ENCODE measurements at regions not wholly inside any gene's neighbourhood (a gene's known extent, or its start where the extent isn't known, plus 50 kb on each side); places are given as distances from the start of the nearest gene placed in this dataset.

- Histone ChIP-seq H2AK5ac (ENCODE audit: low read depth, low read length) (no peak overlapping the region), H3K14ac (ENCODE audit: low read length) (no peak overlapping the region), H3K23ac (ENCODE audit: low read depth, low read length, poor library complexity) (no peak overlapping the region), H3K36me3 (replicated peaks in 1 of 2; ENCODE audit: control insufficient read depth in 2 of 2, insufficient read depth in 2 of 2, low read length in 2 of 2) (no peaks in the 10 kb centered on the region), H3K4ac (ENCODE audit: low read length) (no peak overlapping the region), H3K79me1 (ENCODE audit: low read depth, low read length) (no peaks in the 10 kb centered on the region), H2AFZ (ENCODE audit: low read length) (no peak overlapping the region), H3K18ac (ENCODE audit: low read length) (no peak overlapping the region), H2BK5ac (ENCODE audit: low read length) (no peak overlapping the region), H3K4me3 (ENCODE audit: low read length in 2 of 2) (no peak overlapping the region), H3K9me3 (replicated peaks in 1 of 2; ENCODE audit: control insufficient read depth in 2 of 2, insufficient read depth in 1 of 2, low read depth in 1 of 2, low read length in 2 of 2) (no peaks in the 10 kb centered on the region), H2BK120ac (ENCODE audit: low read depth, low read length) (no peak overlapping the region), H4K8ac (ENCODE audit: low read depth, low read length) (no peak overlapping the region), H3K4me1 (ENCODE audit: control insufficient read depth in 2 of 2, insufficient read depth in 1 of 2, low read depth in 1 of 2, low read length in 2 of 2) (no peaks in the 10 kb centered on the region), H3K27ac (replicated peaks; ENCODE audit: low read length) (no peak overlapping the region), H4K91ac (ENCODE audit: low read depth, low read length, poor library complexity) (no peak overlapping the region), H2BK12ac (ENCODE audit: low read length) (no peak overlapping the region), H3K9ac (ENCODE audit: low read depth, low read length, poor library complexity) (no peak overlapping the region), H3K27me3 (ENCODE audit: control insufficient read depth in 3 of 3, insufficient read depth in 3 of 3, low read depth in 1 of 3, low read length in 3 of 3) (no peaks in the 10 kb centered on the region), H2BK15ac (ENCODE audit: low read length) (no peak overlapping the region), H3K4me2 (ENCODE audit: insufficient read depth, low read length, poor library complexity, severe bottlenecking) (no peak overlapping the region)
- no peak for DNase-seq (ENCODE audit: low spot score)
- no CpG with 5 or more reads among the region's 3 CpGs for WGBS, 2 donors (ENCODE audit: extremely low coverage in 2 of 2, insufficient read length in 2 of 2, insufficient replicate concordance in 1 of 2)
Measured at GRCh38 chr2:13558368-13558767, 841.6 kb downstream of the TRIB2 start.

GRCh38 chr2:13560322-13560721 lies 843.6 kb downstream of the TRIB2 start:
- no peak overlapping the region for H2BK12ac ChIP-seq (ENCODE audit: low read length)
- no peak overlapping the region for H2AFZ ChIP-seq (ENCODE audit: low read length)
- H3K79me1 ChIP-seq (ENCODE audit: low read depth, low read length) = no peaks in the 10 kb centered on the region
- H2BK5ac ChIP-seq (ENCODE audit: low read length) = no peak overlapping the region
- no peak overlapping the region for H3K23ac ChIP-seq (ENCODE audit: low read depth, low read length, poor library complexity)
- H3K4ac ChIP-seq (ENCODE audit: low read length) = no peak overlapping the region
- no peaks in the 10 kb centered on the region for H3K9me3 ChIP-seq (replicated peaks in 1 of 2; ENCODE audit: control insufficient read depth in 2 of 2, insufficient read depth in 1 of 2, low read depth in 1 of 2, low read length in 2 of 2)
- no peak overlapping the region for H3K4me2 ChIP-seq (ENCODE audit: insufficient read depth, low read length, poor library complexity, severe bottlenecking)
- H3K27me3 ChIP-seq (ENCODE audit: control insufficient read depth in 3 of 3, insufficient read depth in 3 of 3, low read depth in 1 of 3, low read length in 3 of 3) = no peaks in the 10 kb centered on the region
- no peak overlapping the region for H2BK120ac ChIP-seq (ENCODE audit: low read depth, low read length)
- H4K91ac ChIP-seq (ENCODE audit: low read depth, low read length, poor library complexity) = no peak overlapping the region
- no peak overlapping the region for H3K18ac ChIP-seq (ENCODE audit: low read length)
- H3K14ac ChIP-seq (ENCODE audit: low read length) = no peak overlapping the region
- DNase-seq (ENCODE audit: low spot score) = no peak
- H3K4me1 ChIP-seq (ENCODE audit: control insufficient read depth in 2 of 2, insufficient read depth in 1 of 2, low read depth in 1 of 2, low read length in 2 of 2) = no peaks in the 10 kb centered on the region
- H3K27ac ChIP-seq (replicated peaks; ENCODE audit: low read length) = no peak overlapping the region
- no peak overlapping the region for H4K8ac ChIP-seq (ENCODE audit: low read depth, low read length)
- H2AK5ac ChIP-seq (ENCODE audit: low read depth, low read length) = no peak overlapping the region
- no peak overlapping the region for H2BK15ac ChIP-seq (ENCODE audit: low read length)
- H3K36me3 ChIP-seq (replicated peaks in 1 of 2; ENCODE audit: control insufficient read depth in 2 of 2, insufficient read depth in 2 of 2, low read length in 2 of 2) = no peaks in the 10 kb centered on the region
- H3K4me3 ChIP-seq (ENCODE audit: low read length in 2 of 2) = no peak overlapping the region
- no peak overlapping the region for H3K9ac ChIP-seq (ENCODE audit: low read depth, low read length, poor library complexity)

DNA sequence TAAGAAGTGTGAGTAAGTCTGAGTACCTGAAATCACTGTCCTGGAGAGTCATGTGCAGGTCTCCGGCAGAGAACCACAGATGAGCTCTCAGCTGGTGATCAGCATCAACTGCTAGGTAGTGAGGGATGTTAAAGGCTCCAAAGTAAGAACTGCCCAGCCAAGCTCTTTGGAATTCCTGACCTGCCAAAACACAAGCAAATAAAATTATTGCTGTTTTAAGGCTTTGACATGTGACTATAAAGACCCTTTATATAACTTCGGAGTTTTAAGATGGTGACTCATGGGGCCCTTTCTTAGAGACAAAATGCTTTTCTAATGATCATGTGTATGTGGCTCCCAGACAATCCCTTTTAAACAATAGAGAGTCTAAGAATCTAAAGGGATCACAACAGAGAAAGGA lies 855.7 kb downstream of the TRIB2 start:
- WGBS, 2 donors (ENCODE audit: extremely low coverage in 2 of 2, insufficient read length in 2 of 2, insufficient replicate concordance in 1 of 2) = no CpG with 5 or more reads among the region's 2 CpGs

GRCh38 chr2:13574831-13575230 lies 858.1 kb downstream of the TRIB2 start:
- Histone ChIP-seq H3K9me3 (replicated peaks in 1 of 2; ENCODE audit: control insufficient read depth in 2 of 2, insufficient read depth in 1 of 2, low read depth in 1 of 2, low read length in 2 of 2) (no peaks in the 10 kb centered on the region), H3K27ac (replicated peaks; ENCODE audit: low read length) (no peak overlapping the region), H3K9ac (ENCODE audit: low read depth, low read length, poor library complexity) (no peak overlapping the region), H2AK5ac (ENCODE audit: low read depth, low read length) (no peak overlapping the region), H3K36me3 (replicated peaks in 1 of 2; ENCODE audit: control insufficient read depth in 2 of 2, insufficient read depth in 2 of 2, low read length in 2 of 2) (no peaks in the 10 kb centered on the region), H3K18ac (ENCODE audit: low read length) (no peak overlapping the region), H3K14ac (ENCODE audit: low read length) (no peak overlapping the region), H3K4me3 (ENCODE audit: low read length in 2 of 2) (no peak overlapping the region), H3K4me1 (ENCODE audit: control insufficient read depth in 2 of 2, insufficient read depth in 1 of 2, low read depth in 1 of 2, low read length in 2 of 2) (no peaks in the 10 kb centered on the region), H2BK5ac (ENCODE audit: low read length) (no peak overlapping the region), H2AFZ (ENCODE audit: low read length) (no peak overlapping the region), H3K27me3 (ENCODE audit: control insufficient read depth in 3 of 3, insufficient read depth in 3 of 3, low read depth in 1 of 3, low read length in 3 of 3) (no peaks in the 10 kb centered on the region), H4K91ac (ENCODE audit: low read depth, low read length, poor library complexity) (no peak overlapping the region), H3K4ac (ENCODE audit: low read length) (no peak overlapping the region), H3K4me2 (ENCODE audit: insufficient read depth, low read length, poor library complexity, severe bottlenecking) (no peak overlapping the region), H2BK120ac (ENCODE audit: low read depth, low read length) (no peak overlapping the region), H2BK15ac (ENCODE audit: low read length) (no peak overlapping the region), H4K8ac (ENCODE audit: low read depth, low read length) (no peak overlapping the region), H3K23ac (ENCODE audit: low read depth, low read length, poor library complexity) (no peak overlapping the region), H2BK12ac (ENCODE audit: low read length) (no peak overlapping the region), H3K79me1 (ENCODE audit: low read depth, low read length) (no peaks in the 10 kb centered on the region)
- no peak for DNase-seq (ENCODE audit: low spot score)
- no CpG with 5 or more reads among the region's 2 CpGs for WGBS, 2 donors (ENCODE audit: extremely low coverage in 2 of 2, insufficient read length in 2 of 2, insufficient replicate concordance in 1 of 2)

More for the DNA sequence above, 855.7 kb downstream of the TRIB2 start:
- Histone ChIP-seq H3K4me1 (ENCODE audit: control insufficient read depth in 2 of 2, insufficient read depth in 1 of 2, low read depth in 1 of 2, low read length in 2 of 2) (no peaks in the 10 kb centered on the region), H3K36me3 (replicated peaks in 1 of 2; ENCODE audit: control insufficient read depth in 2 of 2, insufficient read depth in 2 of 2, low read length in 2 of 2) (no peaks in the 10 kb centered on the region), H4K8ac (ENCODE audit: low read depth, low read length) (no peak overlapping the region), H3K27ac (replicated peaks; ENCODE audit: low read length) (no peak overlapping the region), H3K14ac (ENCODE audit: low read length) (no peak overlapping the region), H3K9me3 (replicated peaks in 1 of 2; ENCODE audit: control insufficient read depth in 2 of 2, insufficient read depth in 1 of 2, low read depth in 1 of 2, low read length in 2 of 2) (no peaks in the 10 kb centered on the region), H3K4me2 (ENCODE audit: insufficient read depth, low read length, poor library complexity, severe bottlenecking) (no peak overlapping the region), H3K4ac (ENCODE audit: low read length) (no peak overlapping the region), H2BK120ac (ENCODE audit: low read depth, low read length) (no peak overlapping the region), H2BK15ac (ENCODE audit: low read length) (no peak overlapping the region), H3K27me3 (ENCODE audit: control insufficient read depth in 3 of 3, insufficient read depth in 3 of 3, low read depth in 1 of 3, low read length in 3 of 3) (no peaks in the 10 kb centered on the region), H3K79me1 (ENCODE audit: low read depth, low read length) (no peaks in the 10 kb centered on the region), H2AK5ac (ENCODE audit: low read depth, low read length) (no peak overlapping the region), H2AFZ (ENCODE audit: low read length) (no peak overlapping the region), H2BK5ac (ENCODE audit: low read length) (no peak overlapping the region), H3K4me3 (ENCODE audit: low read length in 2 of 2) (no peak overlapping the region), H2BK12ac (ENCODE audit: low read length) (no peak overlapping the region), H3K18ac (ENCODE audit: low read length) (no peak overlapping the region), H3K9ac (ENCODE audit: low read depth, low read length, poor library complexity) (no peak overlapping the region), H3K23ac (ENCODE audit: low read depth, low read length, poor library complexity) (no peak overlapping the region), H4K91ac (ENCODE audit: low read depth, low read length, poor library complexity) (no peak overlapping the region)
- peak; percentile 8 for DNase-seq (ENCODE audit: low spot score)

All from neuronal stem cell (in vitro differentiated cells).